Transverse colon (tissue), 4 donors: ENCODE measurements at regions not wholly inside any gene's neighbourhood (a gene's known extent, or its start where the extent isn't known, plus 50 kb on each side); places are given as distances from the start of the nearest gene placed in this dataset.

ENCODE experiments used
- DNase-seq: peaks from one replicate; pipeline ENCODE4 v3.0.0-alpha.2; 2019
- H3K27ac ChIP-seq, 4 donors: fragments of 200-600 bp; sonication (generic); 2 replicates each; pipeline ENCODE4 v1.5.1; 2016 to 2018; ENCODE audit warnings: inconsistent platforms in 4 of 4
- H3K27me3 ChIP-seq: fragments of 200-600 bp; sonication (generic); 2 replicates; pipeline ENCODE4 v1.5.1; 2017; ENCODE audit warnings: inconsistent platforms
- H3K36me3 ChIP-seq, 4 donors: fragments of 200-600 bp; sonication (generic); 2 replicates each; pipeline ENCODE4 v1.5.1; 2017 to 2019; ENCODE audit warnings: inconsistent platforms in 4 of 4
- H3K4me1 ChIP-seq, 4 donors: fragments of 200-600 bp; sonication (generic); 2 replicates each; pipeline ENCODE4 v1.5.1; 2017 to 2020; ENCODE audit warnings: inconsistent platforms in 4 of 4
- H3K4me3 ChIP-seq, 4 donors: fragments of 200-600 bp; sonication (generic); 1 replicate in 1 of 4; 2 replicates in 3 of 4; pipeline versions ENCODE4 v1.5.1 to v1.6.1; 2017 to 2019; ENCODE audit warnings: inconsistent platforms in 4 of 4
- H3K9me3 ChIP-seq, 2 donors: fragments of 200-600 bp; sonication (generic); 2 replicates each; pipeline ENCODE4 v1.5.1; 2017 to 2019; ENCODE audit warnings: inconsistent platforms in 2 of 2
- EP300 ChIP-seq: sonication (generic); formaldehyde crosslinking; IDR thresholded peaks from one replicate; pipeline ENCODE4 v1.6.1; 2017; ENCODE audit warnings: antibody characterized with exemption, low read depth
- POLR2A ChIP-seq: fragments of 450-650 bp; IDR thresholded peaks from one replicate; pipeline ENCODE4 v1.6.1; 2016; ENCODE audit warnings: antibody characterized with exemption, mild to moderate bottlenecking, moderate library complexity
- POLR2AphosphoS5 ChIP-seq, 3 donors: sonication (generic); formaldehyde crosslinking; IDR thresholded peaks; one replicate each; pipeline ENCODE4 v1.6.1; 2016; ENCODE audit warnings: antibody characterized with exemption in 3 of 3
- WGBS, 2 donors: methylation state at CpG; one replicate each; pipeline ENCODE4 v1.1.5; 2018; ENCODE audit warnings: low coverage in 1 of 2; 5-methylcytosine and 5-hydroxymethylcytosine counted together
- in situ Hi-C, 4 donors: fragments of 200-750 bp; cut with MboI; loops; one replicate each; pipeline versions ENCODE4 v1.15.0 to v1.15.1; 2017; ENCODE audit warnings: low sequenced_read_pairs in 3 of 4, low pct_ligation_motif_present in 1 of 4, low pct_unique_long_range_greater_than_20kb in 1 of 4
- intact Hi-C: fragments of 100-400 bp; cut with DNase I; formaldehyde crosslinking; loops from one replicate; pipeline ENCODE4 v1.15.1; 2023; ENCODE audit warnings: low total_unique reads
- TF ChIP-seq, protein P1 (sequence below), 5 experiments: fragments of 200-600 bp in 3 of 5; fragments of 450-650 bp in 2 of 5; sonication (generic) in 3 of 5; IDR thresholded peaks; 1 replicate in 2 of 5; 2 replicates in 3 of 5; pipeline ENCODE4 v1.5.1; 2016 to 2017; ENCODE audit warnings: antibody characterized with exemption in 5 of 5, inconsistent platforms in 3 of 5, mild to moderate bottlenecking in 2 of 5, moderate library complexity in 1 of 5

GRCh38 chr2:57776916-57777315 lies 269.7 kb upstream of the VRK2 start:
- no peaks in the 10 kb centered on the region for H3K36me3 ChIP-seq
- in situ Hi-C loops (no loop called here), intact Hi-C loops (no loop called here)
- no peak for DNase-seq
- no peaks in the 10 kb centered on the region for H3K9me3 ChIP-seq
- H3K4me1 ChIP-seq = no peaks in the 10 kb centered on the region
- WGBS, 2 donors = 55 to 67% methylated on average over 2 of the region's 2 CpGs
- no peak for TF ChIP-seq POLR2AphosphoS5 (IDR thresholded peaks at IDR 0.05)
- no peak for TF ChIP-seq EP300
- TF ChIP-seq POLR2A = no peak
- TF ChIP-seq, protein P1, sequence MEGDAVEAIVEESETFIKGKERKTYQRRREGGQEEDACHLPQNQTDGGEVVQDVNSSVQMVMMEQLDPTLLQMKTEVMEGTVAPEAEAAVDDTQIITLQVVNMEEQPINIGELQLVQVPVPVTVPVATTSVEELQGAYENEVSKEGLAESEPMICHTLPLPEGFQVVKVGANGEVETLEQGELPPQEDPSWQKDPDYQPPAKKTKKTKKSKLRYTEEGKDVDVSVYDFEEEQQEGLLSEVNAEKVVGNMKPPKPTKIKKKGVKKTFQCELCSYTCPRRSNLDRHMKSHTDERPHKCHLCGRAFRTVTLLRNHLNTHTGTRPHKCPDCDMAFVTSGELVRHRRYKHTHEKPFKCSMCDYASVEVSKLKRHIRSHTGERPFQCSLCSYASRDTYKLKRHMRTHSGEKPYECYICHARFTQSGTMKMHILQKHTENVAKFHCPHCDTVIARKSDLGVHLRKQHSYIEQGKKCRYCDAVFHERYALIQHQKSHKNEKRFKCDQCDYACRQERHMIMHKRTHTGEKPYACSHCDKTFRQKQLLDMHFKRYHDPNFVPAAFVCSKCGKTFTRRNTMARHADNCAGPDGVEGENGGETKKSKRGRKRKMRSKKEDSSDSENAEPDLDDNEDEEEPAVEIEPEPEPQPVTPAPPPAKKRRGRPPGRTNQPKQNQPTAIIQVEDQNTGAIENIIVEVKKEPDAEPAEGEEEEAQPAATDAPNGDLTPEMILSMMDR (IDR thresholded peaks at IDR 0.05) = no peak
- H3K27ac ChIP-seq = no peak overlapping the region
- no peak overlapping the region for H3K4me3 ChIP-seq
- no peaks in the 10 kb centered on the region for H3K27me3 ChIP-seq

GRCh38 chr2:57782587-57782986 lies 264.0 kb upstream of the VRK2 start:
- TF ChIP-seq POLR2AphosphoS5 (IDR thresholded peaks at IDR 0.05) (no peak), EP300 (no peak), POLR2A (no peak)
- TF ChIP-seq, protein P1 (IDR thresholded peaks at IDR 0.05) = no peak
- intact Hi-C loops (no loop called here), in situ Hi-C loops (no loop called here)
- Histone ChIP-seq H3K36me3 (no peaks in the 10 kb centered on the region), H3K27me3 (no peaks in the 10 kb centered on the region), H3K4me1 (no peaks in the 10 kb centered on the region), H3K27ac (no peak overlapping the region), H3K4me3 (no peak overlapping the region), H3K9me3 (no peaks in the 10 kb centered on the region)
- DNase-seq = no peak

DNA sequence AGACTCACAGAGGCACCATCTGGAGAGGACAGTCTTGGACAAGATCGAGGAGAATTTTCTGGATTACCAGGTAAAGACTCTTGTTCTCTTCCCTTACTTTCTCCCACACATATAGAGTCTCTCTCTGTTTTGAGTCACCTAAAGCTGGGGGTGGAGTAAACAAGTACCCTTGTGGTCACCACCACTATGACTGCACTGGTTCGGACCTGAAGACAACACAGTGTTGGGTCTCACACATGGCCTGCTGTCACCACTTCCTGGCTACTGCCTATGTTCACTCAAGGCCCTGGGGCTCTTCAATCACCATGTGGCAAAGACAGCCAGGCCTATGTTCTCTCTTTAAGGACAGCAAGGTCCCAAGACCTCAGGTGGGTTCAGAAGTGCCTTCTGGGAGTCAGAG lies 253.3 kb upstream of the VRK2 start:
- no peak for DNase-seq
- no peaks in the 10 kb centered on the region for H3K36me3 ChIP-seq
- no peaks in the 10 kb centered on the region for H3K4me1 ChIP-seq
- no peaks in the 10 kb centered on the region for H3K9me3 ChIP-seq
- in situ Hi-C loops (no loop called here), intact Hi-C loops (no loop called here)
- no peak overlapping the region for H3K4me3 ChIP-seq
- H3K27ac ChIP-seq = no peak overlapping the region
- no peaks in the 10 kb centered on the region for H3K27me3 ChIP-seq
- TF ChIP-seq, protein P1 (IDR thresholded peaks at IDR 0.05) = no peak
- no peak for TF ChIP-seq EP300
- TF ChIP-seq POLR2A = no peak
- no peak for TF ChIP-seq POLR2AphosphoS5 (IDR thresholded peaks at IDR 0.05)
- WGBS, 2 donors = 87 to 100% methylated on average over 1 to 2 of the region's 2 CpGs

- TF ChIP-seq, protein P1 (IDR thresholded peaks at IDR 0.05) = no peak
- TF ChIP-seq POLR2AphosphoS5 (IDR thresholded peaks at IDR 0.05) (no peak), POLR2A (no peak), EP300 (no peak)
- WGBS, 2 donors = 27 to 33% methylated on average over 2 of the region's 2 CpGs
- H3K36me3 ChIP-seq = no peaks in the 10 kb centered on the region
- H3K27me3 ChIP-seq = no peaks in the 10 kb centered on the region
- intact Hi-C loops (no loop called here), in situ Hi-C loops (no loop called here)
- no peak overlapping the region for H3K27ac ChIP-seq
- no peak overlapping the region for H3K4me3 ChIP-seq
- H3K4me1 ChIP-seq = no peaks in the 10 kb centered on the region
- peaks cover 0 to 3% of the 10 kb centered on the region in 2 donors for H3K9me3 ChIP-seq
- no peak for DNase-seq
These were observed 250.1 kb upstream of the VRK2 start for GRCh38 chr2:57796527-57796926.
